ENCODE measurements at regions not wholly inside any gene's neighbourhood (a gene's known extent, or its start where the extent isn't known, plus 50 kb on each side); places are given as distances from the start of the nearest gene placed in this dataset.

GRCh38 chr2:189337656-189338055 is 103.6 kb upstream of the WDR75 start:
- TF ChIP-seq GABPA (IDR thresholded peaks at IDR 0.05 in 1 of 2, conservative IDR thresholded peaks at IDR 0.05 in 1 of 2) = no peak
- no peak for TF ChIP-seq CTCF (IDR thresholded peaks at IDR 0.05; ENCODE audit: low read depth, low read length, missing input control)
- TF ChIP-seq MAX (IDR thresholded peaks at IDR 0.05) = no peak
- TF ChIP-seq RAD21 (IDR thresholded peaks at IDR 0.05) = no peak
- no peak for TF ChIP-seq RXRA (IDR thresholded peaks at IDR 0.05)
- no peak for TF ChIP-seq SP1 (IDR thresholded peaks at IDR 0.05)
- TF ChIP-seq YY1 (IDR thresholded peaks at IDR 0.05) = no peak
- TF ChIP-seq ZBTB33 (IDR thresholded peaks at IDR 0.05) = no peak
- TF ChIP-seq REST (IDR thresholded peaks at IDR 0.05) = no peak
- no peak for TF ChIP-seq TAF1 (conservative IDR thresholded peaks at IDR 0.05)
- no peak for TF ChIP-seq EGR1 (IDR thresholded peaks at IDR 0.05; ENCODE audit: low read depth in 2 of 2)

All from liver (tissue), 3 donors.